HG02571 (cell line): ENCODE measurements at regions not wholly inside any gene's neighbourhood (a gene's known extent, or its start where the extent isn't known, plus 50 kb on each side); places are given as distances from the start of the nearest gene placed in this dataset.

Source experiments
- ATAC-seq: cut with Tn5 transposase; IDR thresholded peaks from one replicate; pipeline ENCODE4 v1.9.1; 2021; ENCODE audit warnings: mild to moderate bottlenecking, moderate library complexity; ENCODE audit not compliant: unreplicated experiment

- ATAC-seq = no peak
These were observed 389.8 kb upstream of the LRRC4C start for GRCh38 chr11:41849250-41849649.

- no peak for ATAC-seq
These were observed 392.3 kb upstream of the LRRC4C start for GRCh38 chr11:41851743-41852142.

- no peak for ATAC-seq
These were observed 402.4 kb upstream of the LRRC4C start for GRCh38 chr11:41861838-41862237.

- no peak for ATAC-seq
These were observed 407.1 kb upstream of the LRRC4C start for GRCh38 chr11:41866525-41866924.

GRCh38 chr11:41868606-41869005 lies 409.2 kb upstream of the LRRC4C start:
- no peak for ATAC-seq

GRCh38 chr11:41872426-41872825 lies 413.0 kb upstream of the LRRC4C start:
- no peak for ATAC-seq

- ATAC-seq = no peak
These were observed 413.4 kb upstream of the LRRC4C start for GRCh38 chr11:41872870-41873269.

- no peak for ATAC-seq
These were observed 418.6 kb upstream of the LRRC4C start for GRCh38 chr11:41878095-41878494.

GRCh38 chr11:41879214-41879613 lies 419.8 kb upstream of the LRRC4C start:
- ATAC-seq = no peak

- no peak for ATAC-seq
These were observed 435.6 kb upstream of the LRRC4C start for GRCh38 chr11:41895081-41895480.

- no peak for ATAC-seq
These were observed 438.5 kb upstream of the LRRC4C start for GRCh38 chr11:41897991-41898390.

GRCh38 chr11:41917900-41918299 lies 458.4 kb upstream of the LRRC4C start:
- ATAC-seq = no peak

GRCh38 chr11:41920374-41920773 lies 460.9 kb upstream of the LRRC4C start:
- ATAC-seq = no peak

GRCh38 chr11:41921746-41922390 lies 462.4 kb upstream of the LRRC4C start:
- ATAC-seq = no peak

GRCh38 chr11:41926339-41926738 lies 466.9 kb upstream of the LRRC4C start:
- ATAC-seq = no peak

- ATAC-seq = no peak
These were observed 475.8 kb upstream of the LRRC4C start for GRCh38 chr11:41935241-41935640.

GRCh38 chr11:41935795-41936194 lies 476.3 kb upstream of the LRRC4C start:
- no peak for ATAC-seq

- no peak for ATAC-seq
These were observed 484.2 kb upstream of the LRRC4C start for GRCh38 chr11:41943656-41944055.

- no peak for ATAC-seq
These were observed 487.9 kb upstream of the LRRC4C start for GRCh38 chr11:41947392-41947791.

- ATAC-seq = no peak
These were observed 491.2 kb upstream of the LRRC4C start for GRCh38 chr11:41950470-41951143.

GRCh38 chr11:41954034-41954433 lies 494.6 kb upstream of the LRRC4C start:
- ATAC-seq = no peak

- no peak for ATAC-seq
These were observed 495.6 kb upstream of the LRRC4C start for GRCh38 chr11:41955066-41955465.
